Uterus (tissue), 3 donors: ENCODE measurements at regions not wholly inside any gene's neighbourhood (a gene's known extent, or its start where the extent isn't known, plus 50 kb on each side); places are given as distances from the start of the nearest gene placed in this dataset.

Experiments used
- DNase-seq, 2 donors: peaks; one replicate each; pipeline ENCODE4 v3.0.0-alpha.2; 2019 to 2020
- H3K27ac ChIP-seq, 2 donors: fragments of 200-600 bp; sonication (generic); 1 replicate in 1 of 2; 2 replicates in 1 of 2; pipeline ENCODE4 v1.5.1; 2016 to 2018
- H3K27me3 ChIP-seq, 2 donors: fragments of 200-600 bp; sonication (generic); one replicate each; pipeline ENCODE4 v1.5.1; 2018 to 2019; ENCODE audit warnings: control low read depth in 1 of 2
- H3K36me3 ChIP-seq, 2 donors: fragments of 200-600 bp; sonication (generic); one replicate each; pipeline ENCODE4 v1.5.1; 2019; ENCODE audit warnings: control low read depth in 1 of 2
- H3K4me1 ChIP-seq, 2 donors: fragments of 200-600 bp; sonication (generic); one replicate each; pipeline ENCODE4 v1.5.1; 2018 to 2019; ENCODE audit warnings: control low read depth in 1 of 2
- H3K4me3 ChIP-seq, 2 donors: fragments of 200-600 bp; sonication (generic); 1 replicate in 1 of 2; 2 replicates in 1 of 2; pipeline ENCODE4 v1.5.1; 2018 to 2019; ENCODE audit warnings: mild to moderate bottlenecking in 1 of 2
- H3K9me3 ChIP-seq, 2 donors: fragments of 200-600 bp; sonication (generic); one replicate each; pipeline ENCODE4 v1.5.1; 2019; ENCODE audit warnings: control low read depth in 1 of 2
- CTCF ChIP-seq, 4 experiments: fragments of 200-600 bp in 2 of 4; fragments of 450-650 bp in 2 of 4; sonication (generic) in 2 of 4; IDR thresholded peaks; one replicate each; pipeline ENCODE4 v1.5.1; 2016 to 2019; ENCODE audit warnings: antibody characterized with exemption in 4 of 4, mild to moderate bottlenecking in 2 of 4, moderate library complexity in 1 of 4
- POLR2A ChIP-seq, 2 donors: fragments of 450-650 bp; IDR thresholded peaks; one replicate each; pipeline ENCODE4 v1.6.1; 2016; ENCODE audit warnings: antibody characterized with exemption in 2 of 2, mild to moderate bottlenecking in 1 of 2, moderate library complexity in 1 of 2
- intact Hi-C: fragments of 100-400 bp; cut with DNase I; formaldehyde crosslinking; loops from one replicate; pipeline ENCODE4 v1.15.1; 2023; ENCODE audit warnings: low total_unique reads
- donor health status: DM: yes; HTN: yes; CAD: no.

- intact Hi-C loops: no loop called here
- TF ChIP-seq POLR2A (IDR thresholded peaks at IDR 0.05): no peak
- no peak for TF ChIP-seq CTCF (IDR thresholded peaks at IDR 0.05)
- Histone ChIP-seq H3K27ac (no peak overlapping the region), H3K36me3 (no peaks in the 10 kb centered on the region), H3K9me3 (no peaks in the 10 kb centered on the region), H3K4me3 (no peak overlapping the region), H3K27me3 (no peaks in the 10 kb centered on the region), H3K4me1 (no peaks in the 10 kb centered on the region)
- DNase-seq: no peak
Observed at GRCh38 chr1:239537795-239538194, 151.4 kb downstream of the CHRM3 start.

- DNase-seq: no peak
- Histone ChIP-seq H3K36me3 (no peaks in the 10 kb centered on the region), H3K9me3 (no peaks in the 10 kb centered on the region), H3K27me3 (no peaks in the 10 kb centered on the region), H3K4me1 (no peaks in the 10 kb centered on the region), H3K4me3 (no peak overlapping the region), H3K27ac (no peak overlapping the region)
- TF ChIP-seq CTCF (IDR thresholded peaks at IDR 0.05) (no peak), POLR2A (IDR thresholded peaks at IDR 0.05) (no peak)
- intact Hi-C loops: no loop called here
Observed at GRCh38 chr1:239538239-239538988, 152.0 kb downstream of the CHRM3 start.

GRCh38 chr1:239539051-239539450, 152.7 kb downstream of the CHRM3 start:
- H3K27ac ChIP-seq: no peak overlapping the region
- H3K9me3 ChIP-seq: no peaks in the 10 kb centered on the region
- H3K27me3 ChIP-seq: no peaks in the 10 kb centered on the region
- intact Hi-C loops: no loop called here
- no peak overlapping the region for H3K4me3 ChIP-seq
- H3K36me3 ChIP-seq: no peaks in the 10 kb centered on the region
- DNase-seq: no peak
- TF ChIP-seq CTCF (IDR thresholded peaks at IDR 0.05) (no peak), POLR2A (IDR thresholded peaks at IDR 0.05) (no peak)
- no peaks in the 10 kb centered on the region for H3K4me1 ChIP-seq

- no peak for TF ChIP-seq POLR2A (IDR thresholded peaks at IDR 0.05)
- TF ChIP-seq CTCF (IDR thresholded peaks at IDR 0.05): no peak
- Histone ChIP-seq H3K27ac (no peak overlapping the region), H3K9me3 (no peaks in the 10 kb centered on the region), H3K27me3 (no peaks in the 10 kb centered on the region), H3K4me3 (no peak overlapping the region), H3K4me1 (no peaks in the 10 kb centered on the region), H3K36me3 (no peaks in the 10 kb centered on the region)
- no peak for DNase-seq
- intact Hi-C loops: no loop called here
Observed at GRCh38 chr1:239539812-239540211, 153.4 kb downstream of the CHRM3 start.

GRCh38 chr1:239543873-239544272, 157.5 kb downstream of the CHRM3 start:
- Histone ChIP-seq H3K27ac (no peak overlapping the region), H3K27me3 (no peaks in the 10 kb centered on the region), H3K4me3 (no peak overlapping the region), H3K36me3 (no peaks in the 10 kb centered on the region), H3K4me1 (no peaks in the 10 kb centered on the region), H3K9me3 (no peaks in the 10 kb centered on the region)
- DNase-seq: no peak
- TF ChIP-seq CTCF (IDR thresholded peaks at IDR 0.05): no peak
- TF ChIP-seq POLR2A (IDR thresholded peaks at IDR 0.05): no peak
- intact Hi-C loops: no loop called here
